GM20431 (cell line): ENCODE measurements at regions not wholly inside any gene's neighbourhood (a gene's known extent, or its start where the extent isn't known, plus 50 kb on each side); places are given as distances from the start of the nearest gene placed in this dataset.

Experiments used
- in situ Hi-C: fragments of 300-500 bp; cut with MseI, MboI; formaldehyde crosslinking; loops from one replicate; pipeline ENCODE4 v1.15.0; 2020; ENCODE audit warnings: low sequenced_read_pairs; ENCODE audit not compliant: unreplicated experiment

DNA sequence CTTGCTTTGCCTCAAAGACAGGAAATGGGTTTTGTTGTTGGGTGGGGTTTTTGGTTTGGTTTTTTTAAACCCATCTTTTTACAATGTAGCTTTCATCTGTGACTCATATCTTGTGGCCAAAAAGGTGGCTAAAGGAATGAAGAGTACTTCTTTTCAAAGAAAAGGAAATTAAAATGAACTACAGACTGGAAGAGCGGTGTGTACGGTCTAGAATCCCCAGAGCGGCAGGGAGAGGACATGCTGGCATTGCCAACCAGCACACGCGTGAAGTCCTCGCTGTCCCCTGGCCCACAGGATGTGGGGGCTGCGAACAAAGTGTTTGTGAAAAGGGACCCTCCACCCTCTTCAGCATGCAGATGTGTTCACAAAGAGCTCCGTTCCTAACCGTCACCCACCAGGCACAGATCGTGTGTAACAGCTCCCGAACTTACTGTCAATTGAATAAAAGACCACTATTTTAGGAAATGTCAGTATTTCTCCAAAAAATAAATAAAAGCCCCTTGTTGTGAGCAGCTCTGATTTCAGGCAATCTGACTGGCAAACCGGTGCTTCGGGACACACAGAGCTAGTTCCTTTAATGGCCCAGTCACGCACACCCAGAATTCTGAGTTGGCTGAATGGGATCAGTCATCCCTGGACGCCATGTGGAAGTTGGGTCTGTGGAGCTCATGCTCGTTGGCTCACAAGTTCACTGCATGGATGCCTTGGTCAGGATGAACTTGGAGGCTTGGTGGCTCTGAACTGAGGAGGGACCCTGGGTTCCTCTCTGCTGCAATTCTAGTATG is 602.9 kb downstream of the NPHP4 start:
- in situ Hi-C loops, result no loop called here

DNA sequence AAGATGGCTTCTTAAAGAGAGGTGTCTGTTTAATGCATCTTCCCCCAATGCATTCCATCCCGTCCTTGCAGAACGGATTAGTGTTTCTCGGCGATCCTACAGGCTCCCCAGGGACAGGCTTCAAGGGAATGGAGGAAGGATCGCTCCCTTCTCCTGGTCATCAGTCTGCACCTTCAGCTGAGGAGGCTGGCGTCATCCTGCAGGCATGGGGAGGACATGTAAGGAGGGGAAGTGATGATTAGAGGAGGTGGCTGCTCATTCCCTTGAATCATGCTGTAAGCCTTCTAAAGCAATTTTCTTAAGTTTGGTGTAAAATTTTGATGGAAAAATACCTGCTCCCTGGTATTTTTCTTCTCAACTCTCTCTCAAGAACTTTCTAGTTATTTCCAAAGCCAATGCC is 603.6 kb downstream of the NPHP4 start:
- in situ Hi-C loops, result no loop called here

DNA sequence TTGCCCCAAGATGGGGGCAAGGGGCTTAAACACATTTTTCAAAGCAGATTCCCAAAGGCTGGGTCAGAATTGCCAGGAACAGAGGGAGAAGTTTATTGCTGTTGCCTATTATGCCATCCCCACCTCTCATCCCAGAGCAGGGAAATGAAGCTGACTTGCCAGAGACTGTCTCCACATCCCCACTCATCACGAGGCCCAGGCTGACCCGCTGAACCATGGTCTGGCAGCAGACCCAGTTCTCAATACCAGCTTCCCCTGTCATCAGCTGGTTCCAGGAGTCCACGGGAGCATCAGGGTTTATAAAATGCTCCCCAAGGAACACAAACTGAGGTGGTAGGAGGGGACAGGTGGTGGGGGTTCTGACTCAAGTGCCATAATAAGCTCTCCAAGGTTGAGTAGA is 605.9 kb downstream of the NPHP4 start:
- in situ Hi-C loops, result no loop called here

DNA sequence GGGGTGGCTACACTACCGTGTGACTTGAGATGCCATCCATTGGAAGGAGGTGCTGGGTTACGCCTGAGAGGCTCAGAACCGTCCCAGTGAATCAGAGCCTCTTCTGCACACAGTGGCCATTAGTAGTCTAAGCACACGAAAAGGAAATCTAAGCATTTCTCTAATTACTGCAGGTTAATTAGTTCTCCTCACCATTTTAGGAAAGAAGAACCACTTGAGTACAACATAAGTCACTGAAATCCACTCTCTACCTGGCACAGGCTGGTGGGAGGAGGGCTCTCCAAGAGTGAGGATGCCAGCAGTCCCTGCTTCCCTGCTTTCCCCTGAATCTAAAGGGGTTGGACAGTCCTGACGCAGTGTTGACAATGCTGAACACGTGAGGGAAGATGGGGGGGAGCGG is 606.3 kb downstream of the NPHP4 start:
- in situ Hi-C loops, result no loop called here

DNA sequence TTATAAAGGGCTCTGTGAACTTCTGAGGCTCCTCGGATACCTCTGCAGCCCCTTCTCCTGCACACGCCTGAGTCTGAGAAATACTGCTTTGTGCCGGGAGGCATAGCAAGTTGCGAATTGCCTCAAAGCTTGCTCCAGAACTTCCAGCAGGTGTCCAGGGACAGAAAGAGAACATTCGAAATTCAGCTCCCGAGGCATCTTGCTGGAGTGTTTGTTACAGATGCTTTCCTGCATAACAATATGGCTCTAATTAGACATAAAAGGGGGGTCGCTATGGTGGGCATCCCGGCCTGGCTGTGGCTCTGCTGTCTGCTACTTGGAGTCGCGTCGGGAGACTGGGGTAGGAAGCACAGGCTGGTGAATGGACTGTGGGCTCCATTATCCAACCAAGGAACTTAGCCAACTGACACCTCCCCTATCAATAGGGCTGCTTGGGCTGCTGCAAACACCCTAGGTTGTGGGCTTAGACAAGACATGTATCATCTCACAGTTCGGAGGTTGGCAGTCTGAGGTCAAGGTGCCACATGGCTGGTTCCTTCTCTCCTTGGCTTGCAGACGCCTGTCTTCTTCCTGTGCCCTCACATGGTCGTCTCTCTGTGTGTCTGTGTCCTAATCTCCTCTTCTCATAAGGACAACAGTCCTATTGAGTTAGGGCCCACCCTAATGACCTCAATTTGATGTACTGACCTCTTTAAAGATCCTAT is 607.0 kb downstream of the NPHP4 start:
- in situ Hi-C loops, result no loop called here

DNA sequence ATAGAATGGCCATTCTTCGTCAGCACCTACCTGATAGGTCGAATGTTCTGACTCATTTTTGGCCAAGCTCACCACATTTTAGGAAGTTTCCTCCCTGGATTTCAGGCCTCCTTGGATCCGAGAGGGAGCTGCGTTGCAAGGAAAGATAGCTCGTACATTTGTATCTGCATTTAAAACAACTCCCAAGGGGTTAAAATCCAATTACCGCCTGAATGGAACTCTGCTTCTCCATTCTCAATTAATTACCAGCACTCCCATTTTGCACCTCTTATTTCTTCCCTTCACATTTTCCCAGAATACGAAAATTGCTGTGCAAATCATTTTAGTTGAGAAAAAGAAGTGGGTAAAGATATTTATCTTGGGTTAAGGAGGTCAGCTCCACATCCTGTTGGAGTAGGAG is 610.7 kb downstream of the NPHP4 start:
- in situ Hi-C loops, result no loop called here

DNA sequence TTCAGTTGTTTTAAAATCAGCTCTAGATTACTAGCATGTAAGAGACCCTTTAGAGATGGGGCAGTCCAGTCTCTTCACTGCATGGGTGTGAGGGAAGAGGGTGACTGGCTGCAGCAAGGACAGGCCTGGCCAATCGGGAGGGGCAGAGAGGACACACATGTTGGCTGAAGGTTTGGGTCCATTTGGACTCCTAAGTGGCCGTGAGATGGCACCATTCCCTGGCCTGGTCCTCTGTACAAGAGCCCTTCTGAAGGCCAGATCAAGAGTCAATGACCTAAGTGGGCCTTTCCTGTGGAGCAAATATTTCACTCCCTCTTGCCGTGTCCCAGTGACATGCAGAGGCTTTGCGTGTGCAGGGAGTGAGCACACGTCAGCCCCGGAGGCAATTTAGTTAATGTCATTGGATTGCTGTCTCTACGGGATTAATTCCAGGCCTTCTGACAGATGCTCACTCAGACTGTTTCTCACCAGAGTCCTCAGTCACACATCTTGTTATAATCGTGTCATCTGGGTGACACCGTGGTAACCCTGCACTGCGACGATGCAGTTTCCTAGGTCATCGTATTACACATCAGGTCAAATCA is 613.0 kb downstream of the NPHP4 start:
- in situ Hi-C loops, result no loop called here

DNA sequence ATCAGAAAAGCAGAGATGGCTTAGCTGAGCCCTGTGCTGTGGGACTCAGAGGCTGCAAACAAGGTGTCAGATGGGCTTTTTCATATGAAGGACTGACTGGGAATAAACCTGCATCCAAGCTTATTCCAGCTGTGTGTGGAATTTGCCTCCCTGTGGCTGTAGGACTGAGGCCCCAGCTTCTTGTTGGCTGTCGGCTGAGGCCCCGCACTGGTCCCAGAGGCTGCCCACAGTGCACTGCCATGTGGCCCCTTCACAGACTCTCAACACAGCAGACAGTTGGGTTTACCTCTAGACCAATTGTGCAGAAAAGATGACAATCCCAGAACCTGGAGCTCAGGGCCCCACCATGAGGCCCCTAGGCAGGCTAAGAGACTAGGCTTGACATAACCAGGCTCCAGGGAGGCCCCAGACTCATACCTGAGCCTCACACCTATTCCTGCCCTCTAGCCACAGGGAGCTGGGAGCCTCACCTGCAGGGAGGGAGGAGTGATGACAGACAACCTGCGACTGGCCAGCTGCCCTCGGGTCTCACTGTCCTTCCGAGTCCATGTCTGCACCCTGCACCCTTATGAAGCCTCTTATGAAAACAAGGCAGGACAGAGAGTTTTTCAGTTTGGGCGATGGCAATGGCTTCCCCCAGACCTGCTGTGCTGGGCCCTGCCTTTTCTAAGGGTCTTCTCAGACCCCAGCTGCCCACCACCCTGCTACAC is 615.5 kb downstream of the NPHP4 start:
- in situ Hi-C loops, result no loop called here

DNA sequence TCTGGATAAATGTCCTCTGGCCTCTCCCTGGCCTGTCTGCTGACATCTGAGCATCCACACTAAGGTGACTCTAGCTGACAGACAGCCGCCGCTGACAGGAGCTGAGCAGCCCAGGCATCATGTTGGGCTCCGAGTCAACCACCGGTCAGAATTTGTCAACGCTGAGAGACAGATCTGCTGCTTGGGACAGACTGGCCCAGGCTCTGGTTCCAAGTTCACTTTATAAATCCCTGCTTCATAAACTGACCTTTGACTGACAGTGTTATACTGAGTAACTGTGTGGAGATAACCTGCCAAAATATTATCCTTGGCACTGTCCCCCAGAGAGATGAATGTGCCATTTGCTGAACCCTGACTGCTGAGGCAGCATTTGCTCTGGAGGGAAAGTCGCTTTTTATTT is 616.7 kb downstream of the NPHP4 start:
- in situ Hi-C loops, result no loop called here

DNA sequence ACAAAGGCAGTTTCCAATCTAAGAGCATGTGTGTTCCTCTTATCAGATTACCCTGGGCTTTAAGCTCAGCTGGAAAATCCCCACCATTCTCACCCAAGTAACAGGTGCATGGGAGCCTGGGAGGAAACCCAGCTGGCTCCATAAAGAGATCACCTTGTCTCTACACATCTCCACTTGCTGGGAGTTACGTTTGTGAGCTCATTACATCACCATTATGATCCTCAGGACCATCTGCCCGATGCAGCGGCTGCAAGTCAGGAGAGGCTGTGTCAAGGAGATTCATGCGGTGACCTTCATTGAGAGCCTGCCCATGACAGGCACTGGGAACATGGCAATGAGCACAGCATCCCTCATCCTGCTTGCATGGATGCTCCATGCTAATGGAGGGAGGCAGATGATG is 618.0 kb downstream of the NPHP4 start:
- in situ Hi-C loops, result no loop called here

DNA sequence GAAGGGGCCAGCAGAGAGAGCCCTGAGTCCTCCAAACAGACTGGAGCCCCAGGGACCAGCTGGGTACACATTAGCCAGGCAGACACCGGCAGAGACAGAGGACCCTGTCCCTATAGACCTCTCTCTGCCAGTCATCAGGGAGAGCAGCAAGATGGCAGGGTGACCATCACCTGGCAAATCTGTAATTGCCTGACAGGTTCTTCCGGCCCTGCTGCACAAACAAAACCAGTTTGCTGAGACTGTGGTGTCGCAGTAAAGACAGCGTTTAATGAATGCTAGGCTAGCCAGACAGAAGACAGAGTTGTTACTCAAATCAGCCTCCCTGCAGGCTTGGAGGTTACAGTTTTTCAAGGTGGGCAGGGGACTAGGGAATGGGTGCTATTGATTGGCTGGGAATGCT is 618.9 kb downstream of the NPHP4 start:
- in situ Hi-C loops, result no loop called here

DNA sequence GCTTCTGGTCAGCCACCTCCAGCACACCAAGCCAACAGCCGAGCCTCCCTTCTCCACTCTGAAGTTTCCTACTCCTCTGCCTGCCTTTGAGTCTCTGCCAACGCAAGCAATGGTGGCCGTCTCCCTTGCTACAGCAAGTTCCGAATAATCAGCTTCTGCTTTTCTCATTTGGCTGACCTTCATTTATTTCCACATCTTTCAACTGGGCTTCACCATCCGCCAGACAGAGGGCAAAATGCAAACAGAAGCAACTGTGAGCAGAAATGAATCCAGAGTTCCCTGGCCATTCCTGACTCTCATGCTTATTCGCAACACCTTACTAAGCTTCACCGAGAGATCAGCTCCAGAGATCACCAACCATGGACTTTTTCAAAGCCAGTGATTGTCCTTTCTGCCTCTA is 621.0 kb downstream of the NPHP4 start:
- in situ Hi-C loops, result no loop called here

DNA sequence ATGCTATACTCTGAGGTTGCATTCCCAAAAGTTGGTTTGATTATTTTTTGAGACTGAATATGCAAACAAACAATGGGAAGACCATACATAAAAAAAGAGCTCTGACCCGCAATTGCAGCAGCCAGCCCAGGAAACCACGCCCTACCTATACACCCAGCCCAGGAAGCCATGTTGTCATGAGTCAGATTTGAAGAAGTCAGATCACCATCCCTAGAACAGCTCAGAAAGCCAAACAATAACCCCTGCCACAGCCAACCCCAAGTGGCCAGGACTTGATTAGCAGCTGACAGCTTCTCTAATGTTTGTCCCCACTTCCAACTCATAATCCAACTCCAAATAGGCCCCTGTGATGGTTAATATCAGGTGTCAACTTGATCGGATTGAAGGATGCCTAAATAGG is 621.9 kb downstream of the NPHP4 start:
- in situ Hi-C loops, result no loop called here

DNA sequence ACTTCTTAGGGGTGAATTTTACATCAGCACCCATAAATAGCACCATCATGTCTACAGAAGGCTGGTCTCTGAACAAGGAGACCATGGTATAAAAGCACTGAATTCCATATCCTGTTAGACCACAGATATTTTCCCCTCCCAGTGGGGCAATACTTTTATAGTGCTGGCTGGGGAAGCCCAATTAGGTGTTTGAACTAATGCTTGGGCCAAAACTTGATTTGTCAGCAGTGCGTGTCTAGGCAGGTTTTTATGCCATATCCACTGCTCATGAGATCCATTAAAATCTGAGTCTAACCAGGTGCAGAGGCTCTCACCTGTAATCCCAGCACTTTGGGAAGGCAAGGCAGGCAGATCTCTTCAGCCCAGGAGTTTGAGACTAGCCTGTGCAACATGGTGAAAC is 623.0 kb downstream of the NPHP4 start:
- in situ Hi-C loops, result no loop called here

DNA sequence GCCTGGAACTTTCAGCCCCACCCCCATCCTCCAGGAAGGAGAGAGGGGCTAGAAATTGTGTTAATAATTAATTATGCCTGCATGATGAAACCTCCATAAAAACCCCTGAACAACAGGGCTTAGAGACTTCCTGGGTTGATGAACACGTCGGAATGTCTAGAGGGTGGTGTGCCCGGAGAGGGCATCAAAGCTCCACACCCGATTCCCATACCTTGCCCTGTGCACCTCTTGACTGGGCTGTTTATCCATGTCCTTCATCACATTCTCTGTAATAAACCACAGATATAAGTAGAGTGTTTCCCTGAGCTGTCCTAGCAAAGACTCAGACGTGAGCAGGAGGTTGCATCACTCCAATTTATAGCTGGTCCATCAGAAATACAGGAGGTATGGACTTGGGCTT is 624.0 kb downstream of the NPHP4 start:
- in situ Hi-C loops, result no loop called here

DNA sequence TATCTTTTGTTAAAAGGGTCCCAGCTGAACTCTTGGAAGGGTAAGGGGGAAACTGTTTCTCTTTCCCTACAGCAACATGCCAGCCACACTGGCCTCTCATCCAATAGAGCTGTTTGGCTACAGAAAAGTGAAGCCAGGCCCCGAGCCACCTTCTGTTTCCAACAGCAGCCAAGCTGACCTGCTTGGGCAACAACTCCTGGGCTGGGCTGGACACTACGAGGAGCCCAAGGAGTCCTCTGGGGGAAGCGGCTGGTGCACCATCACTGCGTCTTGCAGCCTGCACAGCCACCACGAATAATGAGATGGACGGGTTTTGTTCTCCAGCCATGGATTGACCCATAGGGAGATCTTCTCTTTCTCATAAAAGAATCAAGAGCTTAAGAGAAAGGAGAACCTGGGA is 624.9 kb downstream of the NPHP4 start:
- in situ Hi-C loops, result no loop called here

DNA sequence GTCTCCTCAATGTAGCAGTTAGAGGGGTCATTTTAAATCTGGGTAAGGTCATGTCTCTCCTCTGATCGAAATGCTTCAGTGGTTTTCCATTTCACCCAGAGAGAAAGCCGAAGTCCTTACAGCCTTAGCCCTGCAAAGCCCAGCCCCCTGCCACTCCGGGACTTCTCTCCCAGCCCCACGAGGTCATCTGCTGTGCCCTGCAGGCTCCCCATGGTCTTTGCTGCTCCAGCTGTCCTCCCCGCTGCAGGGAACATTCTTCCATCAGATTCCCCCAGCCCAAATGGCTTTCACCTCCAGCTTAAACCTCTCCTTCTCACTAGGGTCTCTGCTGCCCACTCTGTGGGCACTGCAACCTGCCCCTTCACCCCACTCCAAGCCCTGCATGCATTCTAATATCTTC is 626.5 kb downstream of the NPHP4 start:
- in situ Hi-C loops, result no loop called here

DNA sequence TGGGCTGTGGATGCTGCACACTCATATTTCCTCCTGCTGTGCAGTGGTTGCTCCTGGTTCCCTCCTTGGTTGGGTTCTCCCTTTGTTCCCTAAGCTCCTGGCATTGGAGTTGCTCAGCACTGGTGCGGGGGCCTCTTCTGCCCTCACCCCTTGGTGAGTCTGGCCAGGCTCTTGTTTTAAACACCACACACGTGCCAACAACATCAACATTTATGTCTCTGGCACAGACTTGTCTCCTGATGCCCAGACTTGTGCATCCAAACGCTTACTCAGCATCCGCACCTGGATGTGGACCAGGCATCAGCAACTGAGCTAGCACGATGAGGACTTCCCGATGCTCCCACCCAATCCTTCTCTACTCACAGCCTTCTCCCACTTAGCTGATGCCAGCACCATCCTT is 627.6 kb downstream of the NPHP4 start:
- in situ Hi-C loops, result no loop called here

DNA sequence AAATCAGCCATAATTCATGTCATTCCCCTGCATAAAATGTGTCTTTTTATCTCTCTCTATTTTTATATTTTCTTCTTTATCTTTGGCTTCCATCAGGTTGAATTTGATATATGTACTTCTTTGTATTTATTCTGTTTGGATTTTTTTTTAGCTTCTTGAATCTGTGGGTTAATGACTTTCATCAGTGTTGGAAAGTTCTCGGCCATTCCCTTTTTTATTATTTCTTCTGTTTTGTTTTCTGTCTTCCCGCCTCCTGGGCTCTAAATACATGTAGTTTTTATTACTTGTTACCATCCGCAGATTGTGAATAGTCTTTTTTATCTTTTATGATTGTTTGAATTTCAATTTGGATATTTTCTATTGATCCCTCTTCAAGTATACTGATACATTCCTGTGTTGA is 637.5 kb downstream of the NPHP4 start:
- in situ Hi-C loops, result no loop called here

DNA sequence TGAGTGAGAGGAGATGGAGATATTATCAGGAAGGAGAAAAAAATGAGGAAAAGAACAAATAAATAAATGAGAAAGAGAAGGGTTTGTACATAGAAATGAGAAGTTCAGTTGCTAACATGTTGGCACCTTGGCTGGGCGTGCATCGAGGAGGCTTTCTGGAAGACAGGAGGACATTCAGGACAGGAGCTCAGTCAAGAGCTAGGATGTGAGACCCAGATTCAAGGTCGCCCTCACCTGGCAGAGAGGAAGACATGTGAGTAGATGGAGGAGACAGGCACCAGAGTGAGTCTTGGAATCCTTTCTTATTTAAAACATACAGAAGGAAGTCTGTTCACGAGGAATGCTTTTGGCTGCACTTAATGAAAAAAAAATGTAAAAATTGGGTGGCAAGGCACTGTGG is 640.9 kb downstream of the NPHP4 start:
- in situ Hi-C loops, result no loop called here

DNA sequence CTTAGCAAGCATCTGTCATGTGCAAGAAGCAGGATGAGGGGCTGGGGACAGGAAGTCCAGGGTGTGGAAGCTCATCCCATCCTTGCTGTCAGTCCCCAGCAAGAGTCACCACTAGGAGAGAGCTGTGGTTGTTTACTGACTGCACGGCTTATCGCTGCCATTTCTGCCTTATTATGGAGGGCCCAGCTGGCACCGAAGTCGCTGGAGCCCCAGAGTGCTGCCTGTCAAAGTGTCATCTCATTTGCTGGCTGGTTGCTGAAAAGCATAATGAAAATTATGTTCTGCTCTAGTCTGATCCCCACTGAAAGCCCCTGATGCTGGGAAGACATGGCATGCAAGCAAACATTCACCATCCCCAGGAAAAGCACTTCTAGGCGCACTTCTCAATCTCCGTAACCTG is 642.7 kb downstream of the NPHP4 start:
- in situ Hi-C loops, result no loop called here
